ENCODE measurements at regions not wholly inside any gene's neighbourhood (a gene's known extent, or its start where the extent isn't known, plus 50 kb on each side); places are given as distances from the start of the nearest gene placed in this dataset.
"Not testable (repeated sequence)": the region's sequence is repeated elsewhere in the genome, so short reads cannot be mapped to it uniquely, and the experiment has no call there.

- no peak for DNase-seq
Measured at GRCh38 chr17:72372185-72372584, 251.4 kb downstream of the SOX9 start.

- DNase-seq, result no peak
Measured at GRCh38 chr17:72373910-72374741, 253.3 kb downstream of the SOX9 start.

- DNase-seq, result no peak
Measured at GRCh38 chr17:72376526-72377345, 255.9 kb downstream of the SOX9 start.

GRCh38 chr17:72378414-72379390 lies 257.9 kb downstream of the SOX9 start:
- no peak for DNase-seq

GRCh38 chr17:72379516-72379915 lies 258.7 kb downstream of the SOX9 start:
- no peak for DNase-seq

GRCh38 chr17:72380120-72380519 lies 259.3 kb downstream of the SOX9 start:
- DNase-seq, result no peak

GRCh38 chr17:72380737-72381136 lies 259.9 kb downstream of the SOX9 start:
- DNase-seq, result no peak

- peak; percentile 53 for DNase-seq
Measured at GRCh38 chr17:72381597-72382397, 261.0 kb downstream of the SOX9 start.

- DNase-seq, result no peak
Measured at GRCh38 chr17:72382971-72383722, 262.3 kb downstream of the SOX9 start.

- DNase-seq, result no peak
Measured at GRCh38 chr17:72385475-72385874, 264.7 kb downstream of the SOX9 start.

- not testable (repeated sequence) for DNase-seq
Measured at GRCh38 chr17:72386173-72386572, 265.4 kb downstream of the SOX9 start.

- DNase-seq, result peak; percentile 58
Measured at GRCh38 chr17:72386619-72387237, 265.9 kb downstream of the SOX9 start.

GRCh38 chr17:72387487-72387886 lies 266.7 kb downstream of the SOX9 start:
- DNase-seq, result no peak

- DNase-seq, result no peak
Measured at GRCh38 chr17:72387969-72388368, 267.1 kb downstream of the SOX9 start.

GRCh38 chr17:72388765-72389473 lies 268.1 kb downstream of the SOX9 start:
- no peak for DNase-seq

- DNase-seq, result no peak
Measured at GRCh38 chr17:72390675-72391508, 270.1 kb downstream of the SOX9 start.

- DNase-seq, result no peak
Measured at GRCh38 chr17:72392056-72393010, 271.5 kb downstream of the SOX9 start.

GRCh38 chr17:72393553-72393952 lies 272.7 kb downstream of the SOX9 start:
- no peak for DNase-seq
